ENCODE measurements at regions not wholly inside any gene's neighbourhood (a gene's known extent, or its start where the extent isn't known, plus 50 kb on each side); places are given as distances from the start of the nearest gene placed in this dataset.

DNA sequence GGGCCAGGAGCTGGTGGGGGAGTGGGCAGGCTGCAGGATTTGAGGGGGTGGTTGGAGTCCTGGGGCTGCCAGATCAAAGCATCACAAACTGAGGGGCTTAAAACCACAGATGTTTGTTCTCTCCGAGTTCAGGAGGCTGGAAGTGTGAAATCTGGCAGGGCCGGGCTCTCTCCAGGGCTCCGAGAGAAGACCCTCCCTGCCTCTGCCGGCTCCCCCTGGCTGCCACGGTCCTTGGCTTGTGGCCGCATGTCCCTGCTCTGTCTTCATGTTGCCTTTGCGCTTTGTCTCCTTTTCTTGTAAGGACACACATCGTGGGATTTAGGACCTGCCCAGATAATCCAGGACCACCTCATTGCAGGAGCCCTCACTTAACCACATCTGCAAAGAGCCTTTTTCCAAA lies 139.8 kb upstream of the GSE1 start:
- ATAC-seq (no peak), DNase-seq (no peak)
- Histone ChIP-seq H3K4me1 (ENCODE audit: control insufficient read depth, insufficient read depth, low read length) (peaks cover 12% of the 10 kb centered on the region), H3K27ac (ENCODE audit: low read length) (no peak overlapping the region), H3K4me3 (ENCODE audit: low read length) (no peak overlapping the region), H3K27me3 (ENCODE audit: control insufficient read depth, insufficient read depth) (no peaks in the 10 kb centered on the region), H3K9me3 (ENCODE audit: control insufficient read depth, low read length) (no peaks in the 10 kb centered on the region)
- 57% methylated on average over 8 of the region's 8 CpGs for WGBS
- intact Hi-C loops (cut with DNase I), result no loop called here

DNA sequence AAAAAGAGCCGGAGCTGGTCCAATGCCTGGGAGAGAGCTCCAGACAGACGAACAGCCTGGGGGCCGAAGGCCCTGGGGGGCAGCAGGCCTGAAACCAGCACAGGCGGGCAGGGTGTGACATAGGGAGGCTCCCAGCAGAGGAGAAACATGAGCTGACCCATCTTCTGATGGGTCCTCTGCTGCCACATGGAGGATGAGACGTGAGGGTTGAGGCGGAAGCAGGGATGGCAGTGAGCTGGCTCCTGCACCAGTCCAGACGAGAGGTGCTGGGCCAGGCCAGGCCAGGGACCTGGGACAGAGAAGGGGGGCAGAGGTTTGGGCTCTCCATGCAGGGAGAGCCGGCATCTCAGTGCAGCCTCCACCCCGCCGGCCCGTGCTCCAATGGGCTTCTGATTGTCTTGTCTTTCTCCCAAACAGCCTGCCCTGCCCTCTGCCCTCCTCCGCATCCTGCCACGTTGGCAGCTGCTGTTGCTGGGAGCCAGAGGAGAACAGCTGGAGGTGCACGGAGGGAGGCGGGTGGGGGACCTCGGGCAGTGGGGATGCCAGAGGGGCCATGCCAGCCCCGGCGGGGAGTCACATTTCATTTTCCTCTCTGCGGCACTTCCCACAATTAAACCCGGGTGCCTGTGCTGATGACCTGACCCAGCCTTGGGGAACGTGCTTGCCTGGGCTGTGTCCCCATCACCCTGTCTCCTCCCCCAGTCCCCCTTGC lies 139.1 kb upstream of the GSE1 start:
- peaks cover 12% of the 10 kb centered on the region for H3K4me1 ChIP-seq (ENCODE audit: control insufficient read depth, insufficient read depth, low read length)
- ATAC-seq (peak; percentile 22 to 51), DNase-seq (peak in 1 of 3 donors; percentile 69)
- intact Hi-C loops (cut with DNase I), result no loop called here
- H3K9me3 ChIP-seq (ENCODE audit: control insufficient read depth, low read length), result no peaks in the 10 kb centered on the region
- H3K4me3 ChIP-seq (ENCODE audit: low read length), result no peak overlapping the region
- 52% methylated on average over 21 of the region's 21 CpGs for WGBS
- H3K27ac ChIP-seq (ENCODE audit: low read length), result no peak overlapping the region
- no peaks in the 10 kb centered on the region for H3K27me3 ChIP-seq (ENCODE audit: control insufficient read depth, insufficient read depth)

DNA sequence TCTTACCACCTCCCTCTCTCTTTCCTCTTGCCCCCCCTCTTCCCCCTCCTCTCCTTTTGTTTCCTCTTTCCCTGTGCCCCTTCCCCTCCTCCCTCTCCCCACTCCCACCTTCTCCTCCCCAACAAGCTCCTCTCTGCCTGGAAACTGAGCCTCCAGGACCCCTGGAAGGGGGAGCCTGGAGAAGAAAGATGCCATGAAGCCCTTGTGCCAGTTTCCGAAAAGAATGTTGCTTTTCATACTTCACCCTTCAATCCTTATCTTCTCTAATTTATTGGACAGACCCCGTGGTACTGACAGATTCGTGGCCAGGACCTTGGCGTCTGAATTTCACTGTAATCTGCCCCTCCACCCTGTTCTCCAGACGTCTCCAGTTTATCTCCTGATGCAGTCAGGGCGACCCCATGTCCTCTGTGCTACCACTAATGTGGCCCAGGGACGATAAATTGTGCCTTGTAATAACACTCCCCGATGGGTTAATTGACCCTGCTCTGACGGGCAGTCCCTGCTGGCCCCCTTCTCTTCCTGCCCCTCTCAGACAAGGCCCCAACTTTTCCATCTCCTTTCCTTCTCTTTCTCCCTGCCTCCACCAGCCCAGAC lies 138.4 kb upstream of the GSE1 start:
- Histone ChIP-seq H3K4me3 (ENCODE audit: low read length) (no peak overlapping the region), H3K27me3 (ENCODE audit: control insufficient read depth, insufficient read depth) (no peaks in the 10 kb centered on the region), H3K27ac (ENCODE audit: low read length) (no peak overlapping the region), H3K9me3 (ENCODE audit: control insufficient read depth, low read length) (no peaks in the 10 kb centered on the region), H3K4me1 (ENCODE audit: control insufficient read depth, insufficient read depth, low read length) (peaks cover 12% of the 10 kb centered on the region)
- intact Hi-C loops (cut with DNase I), result no loop called here
- DNase-seq (no peak), ATAC-seq (no peak)
- WGBS, result 35% methylated on average over 9 of the region's 9 CpGs

DNA sequence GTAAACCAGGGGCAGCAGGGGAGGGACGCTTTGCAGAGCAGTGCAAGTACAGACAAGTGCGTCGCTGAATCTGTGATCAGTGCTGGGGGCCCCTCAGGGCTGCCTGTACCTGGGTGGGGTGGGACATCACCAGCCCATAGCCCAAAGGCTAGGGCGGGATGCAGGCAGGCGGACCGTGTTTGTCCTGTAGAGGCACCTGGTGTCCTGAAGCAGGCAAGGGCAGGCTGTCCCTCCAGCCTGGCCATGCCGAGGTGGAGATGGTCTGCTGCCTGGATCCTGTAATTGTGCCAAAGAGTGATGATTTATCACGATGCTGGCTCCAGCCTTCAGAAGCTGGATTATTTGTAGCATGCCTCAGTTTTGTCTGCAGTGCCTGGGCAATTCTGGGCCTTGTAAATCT lies 137.9 kb upstream of the GSE1 start:
- no peak for DNase-seq
- H3K4me3 ChIP-seq (ENCODE audit: low read length), result no peak overlapping the region
- peak in 1 of 2 donors; percentile 14 for ATAC-seq
- peaks cover 10% of the 10 kb centered on the region for H3K4me1 ChIP-seq (ENCODE audit: control insufficient read depth, insufficient read depth, low read length)
- H3K27ac ChIP-seq (ENCODE audit: low read length), result no peak overlapping the region
- intact Hi-C loops (cut with DNase I), result no loop called here
- 61% methylated on average over 8 of the region's 8 CpGs for WGBS
- H3K9me3 ChIP-seq (ENCODE audit: control insufficient read depth, low read length), result no peaks in the 10 kb centered on the region
- no peaks in the 10 kb centered on the region for H3K27me3 ChIP-seq (ENCODE audit: control insufficient read depth, insufficient read depth)

DNA sequence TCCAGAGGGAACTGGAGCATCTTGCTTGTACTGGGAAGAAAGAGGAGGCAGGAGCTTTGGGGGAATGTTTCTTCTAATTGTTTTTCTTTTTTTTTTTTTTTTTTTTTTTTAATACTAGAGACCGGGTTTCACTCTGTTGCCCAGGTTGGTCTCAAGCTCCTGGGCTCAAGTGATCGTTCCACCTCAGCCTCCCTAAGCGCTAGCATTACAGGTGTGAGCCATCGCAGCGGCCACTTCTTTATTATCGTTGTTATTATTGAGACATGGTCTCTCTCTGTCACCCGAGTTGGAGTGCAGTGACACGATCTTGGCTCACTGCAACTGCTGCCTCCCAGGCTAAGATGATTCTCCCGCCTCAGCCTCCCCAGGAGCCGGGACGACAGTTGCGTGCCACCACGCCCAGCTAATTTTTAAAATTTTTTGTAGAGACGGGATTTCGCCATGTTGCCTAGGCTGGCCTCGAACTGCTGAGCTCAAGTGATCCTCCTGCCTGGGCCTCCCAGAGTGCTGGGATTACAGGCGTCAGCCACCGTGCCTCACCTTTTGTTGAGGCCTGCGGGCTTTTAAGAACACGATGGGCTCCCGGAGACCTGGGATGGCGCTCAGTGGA lies 137.3 kb upstream of the GSE1 start:
- ATAC-seq (no peak), DNase-seq (no peak)
- intact Hi-C loops (cut with DNase I), result no loop called here
- 95% methylated on average over 22 of the region's 22 CpGs for WGBS
- no peaks in the 10 kb centered on the region for H3K27me3 ChIP-seq (ENCODE audit: control insufficient read depth, insufficient read depth)
- no peak overlapping the region for H3K4me3 ChIP-seq (ENCODE audit: low read length)
- no peak overlapping the region for H3K27ac ChIP-seq (ENCODE audit: low read length)
- no peaks in the 10 kb centered on the region for H3K9me3 ChIP-seq (ENCODE audit: control insufficient read depth, low read length)
- peaks cover 9% of the 10 kb centered on the region for H3K4me1 ChIP-seq (ENCODE audit: control insufficient read depth, insufficient read depth, low read length)

DNA sequence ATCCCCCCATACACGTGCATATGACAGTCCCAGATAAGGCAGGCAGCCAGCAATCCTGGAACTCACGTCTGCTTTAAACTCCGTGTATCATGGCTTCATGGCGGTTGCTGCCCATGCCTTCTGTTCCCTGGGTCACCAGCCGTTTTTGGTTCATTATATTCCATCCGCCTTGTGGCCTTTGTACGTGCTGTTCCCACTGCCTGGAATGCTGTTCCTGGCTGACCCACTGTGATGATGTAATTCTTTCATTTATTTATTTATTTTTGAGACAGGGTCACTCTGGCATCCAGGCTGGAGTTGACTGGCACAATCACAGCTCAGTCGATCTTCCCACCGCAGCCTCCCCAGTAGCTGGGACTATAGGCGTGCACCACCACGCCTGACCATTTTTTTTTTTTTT lies 136.7 kb upstream of the GSE1 start:
- Histone ChIP-seq H3K9me3 (ENCODE audit: control insufficient read depth, low read length) (no peaks in the 10 kb centered on the region), H3K4me3 (ENCODE audit: low read length) (no peak overlapping the region), H3K27me3 (ENCODE audit: control insufficient read depth, insufficient read depth) (no peaks in the 10 kb centered on the region), H3K27ac (ENCODE audit: low read length) (no peak overlapping the region), H3K4me1 (ENCODE audit: control insufficient read depth, insufficient read depth, low read length) (peaks cover 9% of the 10 kb centered on the region)
- no peak for ATAC-seq
- intact Hi-C loops (cut with DNase I), result no loop called here
- WGBS, result 95% methylated on average over 11 of the region's 11 CpGs
- DNase-seq, result no peak

DNA sequence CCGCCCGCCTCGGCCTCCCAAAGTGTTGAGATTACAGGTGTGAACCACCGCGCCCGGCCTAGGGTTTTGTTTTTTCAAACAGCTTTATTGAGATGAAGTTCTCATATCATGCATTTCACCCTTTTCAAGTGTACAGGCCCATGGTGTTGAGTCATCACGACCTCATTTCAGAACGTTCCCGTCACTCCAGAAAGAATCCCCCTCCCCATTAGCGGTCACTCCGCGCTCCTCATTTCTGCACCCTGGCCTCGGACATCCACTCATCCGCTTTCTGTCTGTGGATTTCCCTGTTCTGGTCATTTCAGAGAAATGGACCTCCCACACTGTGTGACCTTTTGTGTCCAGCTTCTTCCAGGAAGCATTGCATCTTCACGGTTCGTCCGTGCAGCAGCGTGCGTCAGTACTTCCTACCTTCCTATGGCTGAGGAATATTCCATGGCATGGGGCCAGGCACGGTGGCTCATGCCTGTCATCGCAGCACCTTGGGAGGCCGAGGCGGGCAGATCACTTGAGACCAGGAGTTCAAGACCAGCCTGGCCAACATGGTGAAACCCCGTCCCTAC lies 135.2 kb upstream of the GSE1 start:
- ATAC-seq, result no peak
- intact Hi-C loops (cut with DNase I), result no loop called here

DNA sequence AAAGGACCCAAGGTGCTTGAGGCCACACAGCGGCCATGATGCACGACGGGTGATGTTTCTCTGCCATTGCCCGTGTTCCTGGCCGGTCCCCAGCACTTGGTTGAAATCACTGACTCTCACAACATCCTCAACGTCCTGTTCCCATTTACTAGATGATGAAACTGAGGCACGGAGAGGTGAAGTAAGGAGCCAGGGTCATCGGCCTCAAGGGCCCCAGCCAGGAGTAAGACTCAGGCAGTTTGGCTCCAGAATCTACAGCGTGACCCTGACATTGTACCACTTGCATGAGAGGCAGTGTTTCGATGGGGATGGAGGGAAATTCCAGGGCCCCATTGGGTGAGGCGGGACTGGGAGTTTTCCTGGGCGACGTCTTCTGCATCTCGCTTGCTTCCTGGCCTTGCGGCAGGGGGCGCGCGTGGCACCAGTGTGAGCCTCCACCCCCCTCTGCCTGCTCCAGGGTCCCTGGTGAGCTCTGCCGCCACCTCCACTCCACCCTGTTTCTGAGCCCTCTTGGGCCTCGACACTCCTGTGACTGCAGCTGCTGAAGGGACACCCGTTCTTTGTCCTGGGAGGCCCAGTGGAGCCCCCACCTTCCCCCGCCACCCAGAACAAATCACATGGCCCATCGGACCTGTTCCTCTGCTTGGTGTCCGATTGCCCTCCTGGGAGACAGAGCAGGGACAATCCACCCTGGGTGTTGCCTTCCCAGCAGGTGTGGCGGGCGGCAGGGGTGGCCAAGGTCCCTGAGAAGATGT lies 133.0 kb upstream of the GSE1 start:
- ATAC-seq (no peak), DNase-seq (no peak)
- no peak overlapping the region for H3K27ac ChIP-seq (ENCODE audit: low read length)
- H3K27me3 ChIP-seq (ENCODE audit: control insufficient read depth, insufficient read depth), result no peaks in the 10 kb centered on the region
- H3K9me3 ChIP-seq (ENCODE audit: control insufficient read depth, low read length), result no peaks in the 10 kb centered on the region
- WGBS, result 85% methylated on average over 26 of the region's 26 CpGs
- no peak overlapping the region for H3K4me3 ChIP-seq (ENCODE audit: low read length)
- intact Hi-C loops (cut with DNase I), result no loop called here
- H3K4me1 ChIP-seq (ENCODE audit: control insufficient read depth, insufficient read depth, low read length), result no peaks in the 10 kb centered on the region

More for the DNA sequence above, 135.2 kb upstream of the GSE1 start:
- H3K4me1 ChIP-seq (ENCODE audit: control insufficient read depth, insufficient read depth, low read length), result peaks cover 7% of the 10 kb centered on the region
- H3K4me3 ChIP-seq (ENCODE audit: low read length), result no peak overlapping the region
- WGBS, result 86% methylated on average over 24 of the region's 24 CpGs
- H3K27me3 ChIP-seq (ENCODE audit: control insufficient read depth, insufficient read depth), result no peaks in the 10 kb centered on the region
- H3K9me3 ChIP-seq (ENCODE audit: control insufficient read depth, low read length), result no peaks in the 10 kb centered on the region
- DNase-seq, result no peak
- no peak overlapping the region for H3K27ac ChIP-seq (ENCODE audit: low read length)

DNA sequence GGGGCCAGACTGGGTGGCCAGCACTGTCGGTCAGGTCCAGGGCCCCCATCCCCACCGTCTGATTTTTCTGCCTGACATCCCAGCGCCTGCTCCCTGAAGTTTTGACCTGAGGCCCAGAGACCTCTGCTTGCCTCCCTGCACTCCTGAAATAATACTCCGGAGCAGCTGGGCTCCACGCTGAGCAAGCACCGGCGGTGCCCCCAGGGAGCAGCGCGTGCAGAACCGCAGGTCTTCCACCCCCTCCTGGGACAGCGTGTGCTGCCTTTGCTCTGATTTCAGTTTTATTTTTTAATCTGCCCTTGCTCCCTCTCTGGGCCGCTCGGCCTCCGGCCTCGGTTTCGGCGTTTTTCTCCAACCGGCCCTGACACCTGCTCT lies 132.4 kb upstream of the GSE1 start:
- ATAC-seq (no peak), DNase-seq (no peak)
- H3K4me1 ChIP-seq (ENCODE audit: control insufficient read depth, insufficient read depth, low read length), result no peaks in the 10 kb centered on the region
- intact Hi-C loops (cut with DNase I), result no loop called here
- 81% methylated on average over 18 of the region's 18 CpGs for WGBS
- H3K4me3 ChIP-seq (ENCODE audit: low read length), result no peak overlapping the region
- no peaks in the 10 kb centered on the region for H3K27me3 ChIP-seq (ENCODE audit: control insufficient read depth, insufficient read depth)
- H3K9me3 ChIP-seq (ENCODE audit: control insufficient read depth, low read length), result no peaks in the 10 kb centered on the region
- no peak overlapping the region for H3K27ac ChIP-seq (ENCODE audit: low read length)

DNA sequence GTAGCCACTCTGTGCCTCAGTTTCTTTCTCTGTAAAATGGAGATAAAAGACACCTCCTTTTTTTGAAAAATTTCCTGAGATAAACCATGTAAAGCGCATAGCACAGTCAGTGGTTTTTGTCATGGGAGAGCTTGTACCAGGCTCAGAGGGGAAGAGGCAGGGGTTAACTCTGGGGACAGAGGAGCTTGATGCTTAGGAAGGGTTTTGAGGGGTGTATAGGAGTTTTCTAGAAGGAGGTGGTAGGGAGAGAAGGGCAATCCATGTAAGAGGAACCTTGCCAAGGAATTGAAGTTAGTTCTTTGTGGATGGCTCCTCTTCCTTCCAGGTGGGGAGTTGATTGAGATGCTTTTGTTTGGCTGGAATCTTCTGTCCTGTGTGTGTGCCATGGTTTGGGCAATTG lies 131.9 kb upstream of the GSE1 start:
- intact Hi-C loops (cut with DNase I), result no loop called here
- Histone ChIP-seq H3K9me3 (ENCODE audit: control insufficient read depth, low read length) (no peaks in the 10 kb centered on the region), H3K4me3 (ENCODE audit: low read length) (no peak overlapping the region), H3K27ac (ENCODE audit: low read length) (no peak overlapping the region), H3K4me1 (ENCODE audit: control insufficient read depth, insufficient read depth, low read length) (no peaks in the 10 kb centered on the region), H3K27me3 (ENCODE audit: control insufficient read depth, insufficient read depth) (no peaks in the 10 kb centered on the region)
- WGBS, result 100% methylated on average over 1 of the region's 1 CpG
- DNase-seq (no peak), ATAC-seq (no peak)

DNA sequence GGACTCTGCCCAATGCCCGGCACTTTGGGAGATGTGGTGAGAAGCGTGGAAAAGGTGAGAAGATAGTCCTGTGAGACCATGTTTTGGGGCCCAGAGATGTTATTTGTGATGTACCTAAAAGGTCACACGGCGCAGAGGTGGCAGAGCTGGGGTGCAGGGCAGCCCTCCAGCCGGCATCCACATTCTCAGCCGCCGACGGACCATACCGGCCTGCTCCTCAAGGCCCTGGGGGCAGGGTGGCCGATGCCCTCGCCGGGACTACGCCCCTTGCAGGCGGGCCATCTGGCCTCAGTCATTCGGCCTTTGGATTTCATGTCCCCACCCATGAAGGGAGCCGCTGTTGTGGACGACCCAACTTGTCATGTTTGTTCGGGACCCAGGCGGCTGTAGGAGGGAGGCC lies 131.4 kb upstream of the GSE1 start:
- WGBS, result 93% methylated on average over 19 of the region's 19 CpGs
- no peaks in the 10 kb centered on the region for H3K9me3 ChIP-seq (ENCODE audit: control insufficient read depth, low read length)
- DNase-seq (no peak), ATAC-seq (no peak)
- no peaks in the 10 kb centered on the region for H3K27me3 ChIP-seq (ENCODE audit: control insufficient read depth, insufficient read depth)
- no peaks in the 10 kb centered on the region for H3K4me1 ChIP-seq (ENCODE audit: control insufficient read depth, insufficient read depth, low read length)
- intact Hi-C loops (cut with DNase I), result no loop called here
- no peak overlapping the region for H3K4me3 ChIP-seq (ENCODE audit: low read length)
- H3K27ac ChIP-seq (ENCODE audit: low read length), result no peak overlapping the region
